Vagina (tissue), 2 donors: ENCODE measurements at regions not wholly inside any gene's neighbourhood (a gene's known extent, or its start where the extent isn't known, plus 50 kb on each side); places are given as distances from the start of the nearest gene placed in this dataset.

Experiments used
- DNase-seq, 2 donors: peaks; one replicate each; pipeline ENCODE4 v3.0.0-alpha.2; 2017; ENCODE audit errors: extremely low spot score in 2 of 2
- H3K27ac ChIP-seq: fragments of 200-600 bp; sonication (generic); one replicate; pipeline ENCODE4 v1.5.1; 2019
- H3K27me3 ChIP-seq: fragments of 200-600 bp; sonication (generic); one replicate; pipeline ENCODE4 v1.5.1; 2019
- H3K36me3 ChIP-seq, 2 donors: fragments of 200-600 bp; sonication (generic); one replicate each; pipeline ENCODE4 v1.5.1; 2017 to 2019
- H3K4me1 ChIP-seq: fragments of 200-600 bp; sonication (generic); one replicate; pipeline ENCODE4 v1.5.1; 2019
- H3K4me3 ChIP-seq, 2 donors: fragments of 200-600 bp; sonication (generic); 1 replicate in 1 of 2; 2 replicates in 1 of 2; pipeline ENCODE4 v1.5.1; 2016 to 2019
- H3K9me3 ChIP-seq: fragments of 200-600 bp; sonication (generic); one replicate; pipeline ENCODE4 v1.5.1; 2019
- CTCF ChIP-seq, 3 experiments: fragments of 450-650 bp in 2 of 3; fragments of 200-600 bp in 1 of 3; sonication (generic) in 1 of 3; IDR thresholded peaks; one replicate each; pipeline ENCODE4 v1.5.1; 2017 to 2019; ENCODE audit warnings: antibody characterized with exemption in 3 of 3, mild to moderate bottlenecking in 2 of 3, moderate library complexity in 2 of 3
- POLR2A ChIP-seq, 2 donors: fragments of 450-650 bp; IDR thresholded peaks; one replicate each; pipeline ENCODE4 v1.6.1; 2017; ENCODE audit warnings: antibody characterized with exemption in 2 of 2, mild to moderate bottlenecking in 2 of 2, moderate library complexity in 2 of 2
- POLR2AphosphoS5 ChIP-seq, 2 donors: sonication (generic); formaldehyde crosslinking; IDR thresholded peaks; one replicate each; pipeline ENCODE4 v1.9.0; 2017; ENCODE audit warnings: antibody characterized with exemption in 2 of 2, mild to moderate bottlenecking in 2 of 2, low read depth in 1 of 2; ENCODE audit not compliant: insufficient read depth in 1 of 2
- intact Hi-C: fragments of 100-400 bp; cut with DNase I; formaldehyde crosslinking; loops from one replicate; pipeline ENCODE4 v1.15.1; 2023

DNA sequence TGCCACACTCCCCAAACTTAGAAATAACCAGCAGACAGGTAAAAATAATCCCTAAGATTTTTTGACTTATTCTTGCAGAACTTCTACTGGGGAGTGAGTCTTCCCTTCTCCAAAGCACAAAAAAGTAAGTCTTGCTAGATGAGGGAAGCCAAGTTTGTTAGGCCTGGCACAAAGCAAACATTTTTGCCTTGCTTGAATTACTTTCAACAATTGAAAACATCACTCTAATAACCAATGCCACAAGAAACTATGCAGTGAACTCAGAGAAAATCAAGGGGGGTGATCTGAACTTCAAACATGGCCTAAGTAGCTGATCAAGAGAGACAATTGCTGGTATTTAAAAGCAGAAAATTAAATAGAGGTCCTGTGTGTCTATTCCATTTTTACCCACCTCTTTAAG lies 123.6 kb upstream of the SLC1A3 start:
- TF ChIP-seq POLR2A (IDR thresholded peaks at IDR 0.05) (no peak), CTCF (IDR thresholded peaks at IDR 0.05) (no peak), POLR2AphosphoS5 (IDR thresholded peaks at IDR 0.05; ENCODE audit: insufficient read depth in 1 of 2, low read depth in 1 of 2) (no peak)
- no peaks in the 10 kb centered on the region for H3K36me3 ChIP-seq
- H3K4me3 ChIP-seq, result no peak overlapping the region
- no peaks in the 10 kb centered on the region for H3K9me3 ChIP-seq
- no peak overlapping the region for H3K27ac ChIP-seq
- no peaks in the 10 kb centered on the region for H3K27me3 ChIP-seq
- DNase-seq, result no peak
- no peaks in the 10 kb centered on the region for H3K4me1 ChIP-seq
- intact Hi-C loops, result no loop called here

DNA sequence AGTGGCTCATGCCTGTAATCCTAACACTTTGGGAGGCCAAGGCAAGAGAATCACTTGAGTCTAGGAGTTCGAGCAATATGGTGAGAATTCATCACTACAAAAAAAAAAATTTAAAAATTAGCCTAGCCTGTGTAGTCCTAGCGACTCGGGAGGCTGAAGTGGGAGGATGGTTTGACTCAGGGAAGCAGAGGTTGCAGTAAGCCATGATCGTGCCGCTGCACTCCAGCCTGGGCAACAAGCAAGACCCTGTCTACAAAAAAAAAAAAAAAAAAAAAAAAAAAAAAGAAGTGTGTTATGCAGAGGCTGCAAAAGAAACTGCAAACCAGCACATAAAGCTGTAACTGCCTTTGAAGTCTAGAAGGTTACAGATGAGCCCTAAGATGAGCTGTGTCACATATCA lies 116.9 kb upstream of the SLC1A3 start:
- H3K9me3 ChIP-seq, result no peaks in the 10 kb centered on the region
- H3K27me3 ChIP-seq, result no peaks in the 10 kb centered on the region
- intact Hi-C loops, result no loop called here
- TF ChIP-seq POLR2AphosphoS5 (IDR thresholded peaks at IDR 0.05; ENCODE audit: insufficient read depth in 1 of 2, low read depth in 1 of 2) (no peak), POLR2A (IDR thresholded peaks at IDR 0.05) (no peak), CTCF (IDR thresholded peaks at IDR 0.05) (no peak)
- no peak for DNase-seq
- peaks cover 1% of the 10 kb centered on the region for H3K4me1 ChIP-seq
- H3K36me3 ChIP-seq, result no peaks in the 10 kb centered on the region
- no peak overlapping the region for H3K27ac ChIP-seq
- H3K4me3 ChIP-seq, result no peak overlapping the region

DNA sequence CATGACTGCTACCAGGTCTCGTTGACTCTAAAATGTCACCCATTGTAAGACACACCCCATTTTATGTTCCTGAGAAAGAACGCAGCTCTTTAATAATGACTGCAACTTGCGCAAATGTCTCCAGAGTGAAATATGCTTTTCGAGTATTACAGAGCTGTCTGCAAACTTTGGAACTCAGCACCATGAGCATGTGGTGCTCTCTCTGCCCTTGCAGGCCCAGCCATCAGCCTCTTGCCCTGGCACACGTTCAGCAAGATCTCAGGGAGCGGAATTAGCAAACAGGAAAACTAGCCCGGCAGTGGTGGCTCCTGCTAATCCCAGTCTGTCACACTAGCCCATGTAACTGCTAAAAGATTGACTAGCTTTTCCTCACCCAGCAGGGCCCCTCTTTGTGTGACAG lies 114.5 kb upstream of the SLC1A3 start:
- no peak for DNase-seq
- H3K4me3 ChIP-seq, result no peak overlapping the region
- intact Hi-C loops, result no loop called here
- no peaks in the 10 kb centered on the region for H3K36me3 ChIP-seq
- TF ChIP-seq POLR2AphosphoS5 (IDR thresholded peaks at IDR 0.05; ENCODE audit: insufficient read depth in 1 of 2, low read depth in 1 of 2) (peak in 1 of 2 donors; percentile 57), CTCF (IDR thresholded peaks at IDR 0.05) (no peak)
- no peaks in the 10 kb centered on the region for H3K9me3 ChIP-seq
- H3K4me1 ChIP-seq, result peaks cover 7% of the 10 kb centered on the region
- H3K27me3 ChIP-seq, result no peaks in the 10 kb centered on the region
- no peak overlapping the region for H3K27ac ChIP-seq

DNA sequence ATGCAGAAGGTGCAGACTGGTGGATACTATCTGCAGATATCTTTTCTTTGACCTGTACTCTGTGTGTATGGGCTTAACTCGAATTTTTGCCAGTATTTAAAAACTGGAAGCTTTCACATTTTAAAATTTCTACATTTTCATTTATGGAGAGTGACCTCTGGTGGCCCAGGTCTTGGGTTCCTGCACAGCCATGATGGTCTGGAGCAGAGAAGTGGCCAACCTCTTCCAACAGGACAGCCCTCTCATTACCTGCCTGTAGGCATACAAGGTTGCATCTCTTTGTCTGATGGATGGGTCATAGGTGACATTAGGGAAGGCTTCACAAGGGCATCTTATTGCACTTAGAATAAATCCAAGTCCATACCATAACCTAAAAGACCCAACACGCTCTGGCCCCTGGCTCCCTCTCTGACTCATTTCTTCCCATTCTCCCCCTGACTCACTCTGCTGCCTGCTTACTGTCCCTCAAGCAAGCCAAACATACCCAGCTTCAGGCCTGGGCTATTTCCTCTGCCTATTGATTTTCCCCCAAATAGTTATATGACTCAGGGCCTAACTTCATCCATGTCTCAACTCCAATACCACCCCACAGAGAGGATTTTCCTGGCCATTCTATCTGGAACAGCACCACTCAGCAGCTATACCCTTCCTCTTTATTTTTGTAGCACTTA lies 113.3 kb upstream of the SLC1A3 start:
- no peak overlapping the region for H3K4me3 ChIP-seq
- TF ChIP-seq POLR2AphosphoS5 (IDR thresholded peaks at IDR 0.05; ENCODE audit: insufficient read depth in 1 of 2, low read depth in 1 of 2), result no peak
- no peak for TF ChIP-seq CTCF (IDR thresholded peaks at IDR 0.05)
- no peak for TF ChIP-seq POLR2A (IDR thresholded peaks at IDR 0.05)
- H3K4me1 ChIP-seq, result peaks cover 7% of the 10 kb centered on the region
- intact Hi-C loops, result no loop called here
- H3K27me3 ChIP-seq, result no peaks in the 10 kb centered on the region
- H3K27ac ChIP-seq, result no peak overlapping the region
- H3K36me3 ChIP-seq, result no peaks in the 10 kb centered on the region
- DNase-seq, result no peak
- H3K9me3 ChIP-seq, result no peaks in the 10 kb centered on the region

DNA sequence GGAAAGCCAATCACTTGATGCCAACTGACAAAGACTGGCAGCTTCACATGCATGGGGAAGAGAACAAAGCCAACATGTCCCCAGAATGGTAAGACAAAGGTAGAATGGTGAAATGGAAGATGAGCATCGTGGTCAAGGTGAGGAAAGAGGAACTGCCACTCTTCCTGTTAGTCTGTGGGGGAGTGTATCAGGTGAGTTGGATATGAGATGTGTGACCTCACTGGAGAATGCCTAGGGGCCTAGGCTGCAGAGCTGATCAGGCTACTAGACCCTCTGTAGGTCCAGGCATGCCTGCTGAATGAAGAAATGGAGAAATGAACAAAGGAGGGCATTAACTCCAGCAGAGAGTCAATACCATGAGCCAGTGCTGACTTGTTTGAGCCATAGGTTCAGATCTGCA lies 112.4 kb upstream of the SLC1A3 start:
- no peak overlapping the region for H3K4me3 ChIP-seq
- no peak overlapping the region for H3K27ac ChIP-seq
- H3K27me3 ChIP-seq, result no peaks in the 10 kb centered on the region

More for the DNA sequence above, 112.4 kb upstream of the SLC1A3 start:
- Histone ChIP-seq H3K4me1 (peaks cover 7% of the 10 kb centered on the region), H3K9me3 (no peaks in the 10 kb centered on the region), H3K36me3 (no peaks in the 10 kb centered on the region)
- no peak for TF ChIP-seq POLR2AphosphoS5 (IDR thresholded peaks at IDR 0.05; ENCODE audit: insufficient read depth in 1 of 2, low read depth in 1 of 2)
- no peak for TF ChIP-seq CTCF (IDR thresholded peaks at IDR 0.05)
- no peak for TF ChIP-seq POLR2A (IDR thresholded peaks at IDR 0.05)
- intact Hi-C loops, result no loop called here
- DNase-seq, result no peak
